GM12892 (cell line): ENCODE measurements at regions not wholly inside any gene's neighbourhood (a gene's known extent, or its start where the extent isn't known, plus 50 kb on each side); places are given as distances from the start of the nearest gene placed in this dataset.

Experiments
- POLR2A ChIP-seq: IDR thresholded peaks from 2 replicates; pipeline ENCODE4 v1.6.1; 2011; ENCODE audit warnings: low read depth, low read length, control low read depth
- POLR2AphosphoS5 ChIP-seq: IDR thresholded peaks from 2 replicates; pipeline ENCODE4 v1.6.1; 2011; ENCODE audit warnings: low read depth, low read length, control low read depth

- TF ChIP-seq POLR2A = no peak
- TF ChIP-seq POLR2AphosphoS5 = no peak
These were observed 683.2 kb upstream of the NCAM2 start for GRCh38 chr21:20315042-20315441.
